SK-N-SH treated with all-trans-retinoic acid at 6 μM for 48 hours (cell line): ENCODE measurements at regions not wholly inside any gene's neighbourhood (a gene's known extent, or its start where the extent isn't known, plus 50 kb on each side); places are given as distances from the start of the nearest gene placed in this dataset.

Experiments
- ATAC-seq: fragments of 200-7000 bp; cut with Tn5 transposase; 3 replicates; pipeline ENCODE4 v1.9.1; 2020; ENCODE audit warnings: mild to moderate bottlenecking, moderate library complexity
- ARNTL ChIP-seq: fragments of 450-650 bp; formaldehyde crosslinking; IDR thresholded peaks from 2 replicates; pipeline ENCODE4 v1.5.0; 2020; ENCODE audit warnings: low read depth, mild to moderate bottlenecking, moderate library complexity, borderline replicate concordance
- BACH2 ChIP-seq: fragments of 250-450 bp; sonication (Bioruptor Pico); IDR thresholded peaks from 2 replicates; pipeline ENCODE4 v1.9.0; 2021; ENCODE audit warnings: mild to moderate bottlenecking, borderline replicate concordance
- CSDC2 ChIP-seq: fragments of 250-450 bp; sonication (Bioruptor Pico); IDR thresholded peaks from 2 replicates; pipeline ENCODE4 v1.5.0; 2020; ENCODE audit warnings: mild to moderate bottlenecking, moderate library complexity
- CSRNP3 ChIP-seq: fragments of 250-450 bp; sonication (Bioruptor Pico); IDR thresholded peaks from 2 replicates; pipeline ENCODE4 v1.5.1; 2021; ENCODE audit warnings: mild to moderate bottlenecking, moderate library complexity
- GLIS3 ChIP-seq: fragments of 250-450 bp; sonication (Bioruptor Pico); IDR thresholded peaks from 2 replicates; pipeline ENCODE4 v1.5.0; 2020; ENCODE audit warnings: mild to moderate bottlenecking, moderate library complexity
- ISL1 ChIP-seq: fragments of 250-450 bp; sonication (Bioruptor Pico); IDR thresholded peaks from 2 replicates; pipeline ENCODE4 v2.1.2; 2022; ENCODE audit warnings: mild to moderate bottlenecking, moderate library complexity
- OSR1 ChIP-seq: fragments of 250-450 bp; sonication (Bioruptor Pico); IDR thresholded peaks from 2 replicates; pipeline ENCODE4 v1.8.0; 2022; ENCODE audit warnings: moderate library complexity, mild to moderate bottlenecking, inconsistent platforms
- PPARA ChIP-seq: fragments of 250-450 bp; sonication (Bioruptor Pico); IDR thresholded peaks from 2 replicates; pipeline ENCODE4 v1.5.0; 2020; ENCODE audit warnings: mild to moderate bottlenecking, borderline replicate concordance
- RARB ChIP-seq: fragments of 250-450 bp; sonication (Bioruptor Pico); IDR thresholded peaks from 2 replicates; pipeline ENCODE4 v1.8.0; 2021; ENCODE audit warnings: mild to moderate bottlenecking, moderate library complexity
- TCF4 ChIP-seq: fragments of 250-450 bp; sonication (Bioruptor Pico); IDR thresholded peaks from 2 replicates; pipeline ENCODE4 v1.8.0; 2021; ENCODE audit warnings: mild to moderate bottlenecking, moderate library complexity, borderline replicate concordance
- TOX ChIP-seq: fragments of 250-450 bp; sonication (Bioruptor Pico); IDR thresholded peaks from 2 replicates; pipeline ENCODE4 v1.8.0; 2021; ENCODE audit warnings: mild to moderate bottlenecking, moderate library complexity, borderline replicate concordance
- TSHZ2 ChIP-seq: fragments of 250-450 bp; sonication (Bioruptor Pico); IDR thresholded peaks from 2 replicates; pipeline ENCODE4 v1.5.0; 2020; ENCODE audit warnings: mild to moderate bottlenecking, moderate library complexity
- ZC3H10 ChIP-seq: fragments of 250-450 bp; sonication (Bioruptor Pico); IDR thresholded peaks from 2 replicates; pipeline ENCODE4 v1.5.1; 2021; ENCODE audit warnings: mild to moderate bottlenecking, moderate library complexity
- ZFP3 ChIP-seq: fragments of 250-450 bp; sonication (Bioruptor Pico); IDR thresholded peaks from 2 replicates; pipeline ENCODE4 v1.5.0; 2020; ENCODE audit warnings: mild to moderate bottlenecking, moderate library complexity
- ZFP30 ChIP-seq: fragments of 450-650 bp; formaldehyde crosslinking; IDR thresholded peaks from 2 replicates; pipeline ENCODE4 v1.5.0; 2022; ENCODE audit warnings: mild to moderate bottlenecking, moderate library complexity
- ZNF565 ChIP-seq: fragments of 450-650 bp; formaldehyde crosslinking; conservative IDR thresholded peaks from 2 replicates; pipeline ENCODE4 v1.5.0; 2020; ENCODE audit warnings: low read depth, mild to moderate bottlenecking, moderate library complexity
- ZNF8 ChIP-seq: fragments of 450-650 bp; formaldehyde crosslinking; IDR thresholded peaks from 2 replicates; pipeline ENCODE4 v1.5.0; 2020; ENCODE audit warnings: mild to moderate bottlenecking, moderate library complexity
- TF ChIP-seq, protein P1 (sequence below): fragments of 250-450 bp; sonication (Bioruptor Pico); IDR thresholded peaks from 2 replicates; pipeline ENCODE4 v1.8.0; 2020; ENCODE audit warnings: mild to moderate bottlenecking, moderate library complexity, borderline replicate concordance
- TF ChIP-seq, protein P2 (sequence below): fragments of 250-450 bp; sonication (Bioruptor Pico); IDR thresholded peaks from 2 replicates; pipeline ENCODE4 v1.8.0; 2021; ENCODE audit warnings: low read depth, mild to moderate bottlenecking, moderate library complexity, borderline replicate concordance
- TF ChIP-seq, protein P3 (sequence below): fragments of 250-450 bp; sonication (Bioruptor Pico); IDR thresholded peaks from 2 replicates; pipeline ENCODE4 v1.5.1; 2020; ENCODE audit warnings: low read depth, mild to moderate bottlenecking, moderate library complexity

- TF ChIP-seq TSHZ2: no peak
- no peak for TF ChIP-seq GLIS3 (CRISPR knock-in tag)
- TF ChIP-seq PPARA: no peak
- no peak for TF ChIP-seq ISL1 (CRISPR knock-in tag)
- TF ChIP-seq ZNF8 (CRISPR knock-in tag): no peak
- TF ChIP-seq TCF4 (CRISPR knock-in tag): no peak; the same call in 1 of the 2 replicates
- TF ChIP-seq, all 23 proteins: peak for 0
- no peak for ATAC-seq
These were observed 87.4 kb downstream of the IGLL5 start for GRCh38 chr22:22974795-22975580.

DNA sequence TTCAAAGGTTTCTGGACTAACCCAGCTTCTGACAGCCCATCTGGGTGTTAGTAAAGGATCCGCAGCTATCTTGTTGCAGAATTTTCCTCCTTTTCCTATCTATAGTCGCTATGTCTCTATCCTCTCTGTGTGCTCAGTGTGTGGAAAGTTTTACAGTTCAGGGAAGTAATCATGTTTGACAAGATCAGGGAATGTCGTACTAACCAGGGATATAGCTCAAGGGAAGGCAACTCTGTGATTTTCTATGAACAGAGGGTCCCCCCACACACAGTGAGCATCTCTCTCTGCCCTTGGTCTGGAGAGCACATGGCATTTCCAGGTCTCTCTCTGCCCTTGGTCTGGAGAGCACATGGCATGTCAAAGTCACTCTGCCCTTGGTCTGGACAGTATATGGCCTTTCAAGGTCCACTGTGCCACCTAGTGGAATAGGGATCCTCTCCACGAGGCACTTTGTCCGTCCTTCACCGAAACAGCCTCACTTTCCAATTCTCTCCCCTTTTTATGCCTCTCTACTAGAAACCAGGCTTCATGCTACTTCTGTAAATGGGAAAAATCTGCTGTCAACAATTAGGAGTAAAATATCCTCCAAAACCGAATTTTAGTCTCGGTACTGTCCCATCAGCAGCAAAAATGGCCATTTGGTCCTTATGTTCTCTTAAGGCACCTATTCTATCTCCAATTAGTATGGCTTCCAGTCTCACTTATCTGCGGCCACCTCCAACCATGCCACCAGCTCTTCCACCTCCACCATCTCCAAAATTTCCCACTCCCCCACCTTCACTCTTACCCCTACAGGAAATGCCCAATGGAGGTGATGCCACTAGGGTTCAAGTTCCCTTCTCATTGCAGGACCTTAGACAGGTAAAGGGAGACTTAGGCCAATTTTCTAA lies 88.7 kb downstream of the IGLL5 start:
- ATAC-seq: no peak; the same call in 2 of the 3 replicates
- no peak for TF ChIP-seq ZNF8 (CRISPR knock-in tag)
- TF ChIP-seq TCF4 (CRISPR knock-in tag): peak; percentile 50; the same call in 1 of the 2 replicates
- no peak for TF ChIP-seq OSR1 (CRISPR knock-in tag)
- TF ChIP-seq, protein P1, sequence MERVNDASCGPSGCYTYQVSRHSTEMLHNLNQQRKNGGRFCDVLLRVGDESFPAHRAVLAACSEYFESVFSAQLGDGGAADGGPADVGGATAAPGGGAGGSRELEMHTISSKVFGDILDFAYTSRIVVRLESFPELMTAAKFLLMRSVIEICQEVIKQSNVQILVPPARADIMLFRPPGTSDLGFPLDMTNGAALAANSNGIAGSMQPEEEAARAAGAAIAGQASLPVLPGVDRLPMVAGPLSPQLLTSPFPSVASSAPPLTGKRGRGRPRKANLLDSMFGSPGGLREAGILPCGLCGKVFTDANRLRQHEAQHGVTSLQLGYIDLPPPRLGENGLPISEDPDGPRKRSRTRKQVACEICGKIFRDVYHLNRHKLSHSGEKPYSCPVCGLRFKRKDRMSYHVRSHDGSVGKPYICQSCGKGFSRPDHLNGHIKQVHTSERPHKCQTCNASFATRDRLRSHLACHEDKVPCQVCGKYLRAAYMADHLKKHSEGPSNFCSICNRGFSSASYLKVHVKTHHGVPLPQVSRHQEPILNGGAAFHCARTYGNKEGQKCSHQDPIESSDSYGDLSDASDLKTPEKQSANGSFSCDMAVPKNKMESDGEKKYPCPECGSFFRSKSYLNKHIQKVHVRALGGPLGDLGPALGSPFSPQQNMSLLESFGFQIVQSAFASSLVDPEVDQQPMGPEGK (CRISPR knock-in tag): no peak
- TF ChIP-seq ARNTL (CRISPR knock-in tag): no peak
- no peak for TF ChIP-seq PPARA
- no peak for TF ChIP-seq GLIS3 (CRISPR knock-in tag)
- TF ChIP-seq CSDC2 (CRISPR knock-in tag): no peak

DNA sequence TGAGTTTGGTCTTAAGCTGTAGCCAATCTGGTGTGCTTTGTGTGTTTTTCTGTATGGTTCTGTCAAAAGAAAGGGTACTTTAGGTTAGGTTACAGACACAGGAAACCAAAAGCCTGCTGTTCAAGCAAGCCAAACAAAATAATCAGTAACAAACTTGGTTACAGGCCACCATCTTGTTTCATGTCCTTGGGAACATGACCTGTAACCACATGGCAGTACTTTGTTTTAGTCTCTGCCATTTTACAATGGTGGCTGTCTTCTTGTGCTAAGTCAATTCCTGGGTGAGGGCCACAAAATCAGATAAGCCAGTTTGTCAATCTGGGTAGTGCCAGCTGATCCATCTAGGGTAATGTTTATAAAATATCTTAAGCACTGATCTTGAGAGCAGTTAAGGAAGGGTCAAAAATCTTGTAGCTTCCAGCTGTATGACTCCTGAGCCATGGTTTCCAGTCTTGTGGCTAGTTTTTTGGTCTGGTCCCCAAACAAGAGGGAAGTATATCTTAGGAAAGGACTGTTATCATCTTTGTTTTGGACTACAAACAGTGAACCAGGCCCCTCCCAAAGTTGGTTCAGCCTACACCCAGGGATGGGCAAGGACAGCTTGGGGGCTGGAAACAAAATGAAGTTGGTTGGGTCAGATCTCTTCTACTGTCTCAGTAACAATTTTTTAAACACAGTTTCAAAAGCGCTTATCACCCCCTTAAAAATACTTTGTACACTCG lies 90.0 kb downstream of the IGLL5 start:
- TF ChIP-seq, protein P2, sequence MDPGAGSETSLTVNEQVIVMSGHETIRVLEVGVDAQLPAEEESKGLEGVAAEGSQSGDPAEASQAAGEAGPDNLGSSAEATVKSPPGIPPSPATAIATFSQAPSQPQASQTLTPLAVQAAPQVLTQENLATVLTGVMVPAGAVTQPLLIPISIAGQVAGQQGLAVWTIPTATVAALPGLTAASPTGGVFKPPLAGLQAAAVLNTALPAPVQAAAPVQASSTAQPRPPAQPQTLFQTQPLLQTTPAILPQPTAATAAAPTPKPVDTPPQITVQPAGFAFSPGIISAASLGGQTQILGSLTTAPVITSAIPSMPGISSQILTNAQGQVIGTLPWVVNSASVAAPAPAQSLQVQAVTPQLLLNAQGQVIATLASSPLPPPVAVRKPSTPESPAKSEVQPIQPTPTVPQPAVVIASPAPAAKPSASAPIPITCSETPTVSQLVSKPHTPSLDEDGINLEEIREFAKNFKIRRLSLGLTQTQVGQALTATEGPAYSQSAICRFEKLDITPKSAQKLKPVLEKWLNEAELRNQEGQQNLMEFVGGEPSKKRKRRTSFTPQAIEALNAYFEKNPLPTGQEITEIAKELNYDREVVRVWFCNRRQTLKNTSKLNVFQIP: no peak
- TF ChIP-seq ZFP30 (CRISPR knock-in tag): no peak
- no peak for TF ChIP-seq GLIS3 (CRISPR knock-in tag)
- no peak for TF ChIP-seq TOX (CRISPR knock-in tag)
- no peak for TF ChIP-seq CSRNP3
- no peak for TF ChIP-seq ZC3H10 (CRISPR knock-in tag)
- no peak for TF ChIP-seq BACH2
- TF ChIP-seq ISL1 (CRISPR knock-in tag): no peak
- TF ChIP-seq ZNF565: no peak
- no peak for TF ChIP-seq RARB (CRISPR knock-in tag)
- TF ChIP-seq PPARA: no peak
- TF ChIP-seq OSR1 (CRISPR knock-in tag): no peak
- TF ChIP-seq, protein P3, sequence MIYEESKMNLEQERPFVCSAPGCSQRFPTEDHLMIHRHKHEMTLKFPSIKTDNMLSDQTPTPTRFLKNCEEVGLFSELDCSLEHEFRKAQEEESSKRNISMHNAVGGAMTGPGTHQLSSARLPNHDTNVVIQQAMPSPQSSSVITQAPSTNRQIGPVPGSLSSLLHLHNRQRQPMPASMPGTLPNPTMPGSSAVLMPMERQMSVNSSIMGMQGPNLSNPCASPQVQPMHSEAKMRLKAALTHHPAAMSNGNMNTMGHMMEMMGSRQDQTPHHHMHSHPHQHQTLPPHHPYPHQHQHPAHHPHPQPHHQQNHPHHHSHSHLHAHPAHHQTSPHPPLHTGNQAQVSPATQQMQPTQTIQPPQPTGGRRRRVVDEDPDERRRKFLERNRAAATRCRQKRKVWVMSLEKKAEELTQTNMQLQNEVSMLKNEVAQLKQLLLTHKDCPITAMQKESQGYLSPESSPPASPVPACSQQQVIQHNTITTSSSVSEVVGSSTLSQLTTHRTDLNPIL: no peak
- TF ChIP-seq ZFP3: no peak
- no peak for TF ChIP-seq ZNF8 (CRISPR knock-in tag)
- TF ChIP-seq TSHZ2: no peak
- no peak for ATAC-seq
